WTC11 (cell line): ENCODE measurements at regions not wholly inside any gene's neighbourhood (a gene's known extent, or its start where the extent isn't known, plus 50 kb on each side); places are given as distances from the start of the nearest gene placed in this dataset.

Experiments used
- ATAC-seq: fragments of 200-7000 bp; cut with Tn5 transposase; 2 replicates; pipeline ENCODE4 v1.10.0; 2021; ENCODE audit warnings: mild to moderate bottlenecking, moderate library complexity
- CTCF ChIA-PET: fragments of 300-600 bp; sonication (Branson Sonifier 250); formaldehyde crosslinking; loops from one replicate; lab custom pipeline; 2021; ENCODE audit warnings: antibody characterized with exemption; lab: Charles Lee
- POLR2A ChIA-PET: fragments of 350-600 bp; sonication (Branson Sonifier 250); formaldehyde crosslinking; loops from one replicate; lab custom pipeline; 2021; ENCODE audit warnings: antibody characterized with exemption; lab: Charles Lee
- DNase-seq: peaks from one replicate; pipeline ENCODE4 v3.0.0; 2021; ENCODE audit warnings: low spot score
- H3K27ac Mint-ChIP-seq: 2 replicates; pipeline ENCODE4 v1.8.0; 2021; ENCODE audit warnings: mixed read lengths
- H3K27me3 Mint-ChIP-seq: 2 replicates; pipeline ENCODE4 v1.8.0; 2021; ENCODE audit warnings: low read depth, mild to moderate bottlenecking, moderate library complexity, mixed read lengths
- H3K36me3 Mint-ChIP-seq: 2 replicates; pipeline ENCODE4 v1.8.0; 2021; ENCODE audit warnings: mixed read lengths
- H3K4me1 Mint-ChIP-seq: 2 replicates; pipeline ENCODE4 v1.8.0; 2022; ENCODE audit warnings: mixed read lengths
- H3K4me3 Mint-ChIP-seq: 2 replicates; pipeline ENCODE4 v1.8.0; 2021; ENCODE audit warnings: mild to moderate bottlenecking, moderate library complexity, mixed read lengths
- H3K9me3 Mint-ChIP-seq: 2 replicates; pipeline ENCODE4 v1.8.0; 2021; ENCODE audit warnings: mixed read lengths
- ATF1 ChIP-seq: sonication (generic); formaldehyde crosslinking; IDR thresholded peaks from 2 replicates; pipeline ENCODE4 v1.8.1; 2023; ENCODE audit warnings: mild to moderate bottlenecking, moderate library complexity, missing genetic modification reagents
- EMX1 ChIP-seq: fragments of 250-450 bp; sonication (Bioruptor Pico); IDR thresholded peaks from 2 replicates; pipeline ENCODE4 v1.8.0; 2021; ENCODE audit warnings: mild to moderate bottlenecking
- MYBL2 ChIP-seq: sonication (generic); formaldehyde crosslinking; IDR thresholded peaks from 2 replicates; pipeline ENCODE4 v1.8.1; 2023; ENCODE audit warnings: mild to moderate bottlenecking, moderate library complexity, missing genetic modification reagents
- NFATC4 ChIP-seq: fragments of 250-450 bp; sonication (Bioruptor Pico); IDR thresholded peaks from 2 replicates; pipeline ENCODE4 v1.9.0; 2021; ENCODE audit warnings: mild to moderate bottlenecking
- NFE2L1 ChIP-seq: sonication (generic); formaldehyde crosslinking; IDR thresholded peaks from 2 replicates; pipeline ENCODE4 v1.8.1; 2023; ENCODE audit warnings: missing genetic modification reagents
- NFYB ChIP-seq: sonication (generic); formaldehyde crosslinking; conservative IDR thresholded peaks from 2 replicates; pipeline ENCODE4 v1.8.0; 2022; ENCODE audit warnings: low read depth, missing genetic modification reagents
- NR2C2 ChIP-seq: sonication (generic); formaldehyde crosslinking; IDR thresholded peaks from 2 replicates; pipeline ENCODE4 v1.8.0; 2022; ENCODE audit warnings: mild to moderate bottlenecking, missing genetic modification reagents
- SMAD3 ChIP-seq: sonication (generic); formaldehyde crosslinking; IDR thresholded peaks from 2 replicates; pipeline ENCODE4 v1.8.0; 2022; ENCODE audit warnings: missing genetic modification reagents, mild to moderate bottlenecking, borderline replicate concordance
- TCF7 ChIP-seq: sonication (generic); formaldehyde crosslinking; IDR thresholded peaks from 2 replicates; pipeline ENCODE4 v1.8.0; 2022; ENCODE audit warnings: mild to moderate bottlenecking, low read depth, missing genetic modification reagents, moderate library complexity
- ZNF232 ChIP-seq: sonication (generic); formaldehyde crosslinking; IDR thresholded peaks from 2 replicates; pipeline ENCODE4 v1.8.0; 2022; ENCODE audit warnings: mild to moderate bottlenecking, missing genetic modification reagents
- ZNF396 ChIP-seq: fragments of 250-450 bp; sonication (Bioruptor Pico); IDR thresholded peaks from 2 replicates; pipeline ENCODE4 v1.8.0; 2021; ENCODE audit warnings: mild to moderate bottlenecking, moderate library complexity, borderline replicate concordance
- TF ChIP-seq, protein P1 (sequence below): sonication (generic); formaldehyde crosslinking; IDR thresholded peaks from 2 replicates; pipeline ENCODE4 v1.8.1; 2023; ENCODE audit warnings: mild to moderate bottlenecking, missing genetic modification reagents, moderate library complexity
- TF ChIP-seq, protein P2 (sequence below): fragments of 250-450 bp; sonication (Bioruptor Pico); IDR thresholded peaks from 2 replicates; pipeline ENCODE4 v1.9.0; 2021; ENCODE audit warnings: moderate library complexity, mild to moderate bottlenecking, inconsistent platforms, borderline replicate concordance
- TF ChIP-seq, protein P3 (sequence below): sonication (generic); formaldehyde crosslinking; IDR thresholded peaks from 2 replicates; pipeline ENCODE4 v1.8.0; 2023; ENCODE audit warnings: missing genetic modification reagents
- TF ChIP-seq, protein P4 (sequence below): fragments of 250-450 bp; sonication (Bioruptor Pico); conservative IDR thresholded peaks from 2 replicates; pipeline ENCODE4 v1.9.0; 2021; ENCODE audit warnings: mild to moderate bottlenecking
- TF ChIP-seq, protein P5 (sequence below): fragments of 250-450 bp; sonication (Bioruptor Pico); IDR thresholded peaks from 2 replicates; pipeline ENCODE4 v2.1.2; 2022; ENCODE audit warnings: mild to moderate bottlenecking, moderate library complexity
- TF ChIP-seq, protein P6 (sequence below): sonication (generic); formaldehyde crosslinking; IDR thresholded peaks from 2 replicates; pipeline ENCODE4 v1.8.1; 2022; ENCODE audit warnings: low read depth, missing genetic modification reagents, borderline replicate concordance
- TF ChIP-seq, protein P7 (sequence below): sonication (generic); formaldehyde crosslinking; IDR thresholded peaks from 2 replicates; pipeline ENCODE4 v1.8.1; 2023; ENCODE audit warnings: mild to moderate bottlenecking, missing genetic modification reagents, moderate library complexity
- TF ChIP-seq, protein P8 (sequence below): sonication (generic); formaldehyde crosslinking; conservative IDR thresholded peaks from 2 replicates; pipeline ENCODE4 v1.8.1; 2023; ENCODE audit warnings: mild to moderate bottlenecking, low read depth, missing genetic modification reagents, moderate library complexity
- TF ChIP-seq, protein P9 (sequence below): sonication (generic); formaldehyde crosslinking; IDR thresholded peaks from 2 replicates; pipeline ENCODE4 v1.8.1; 2022; ENCODE audit warnings: mild to moderate bottlenecking, missing genetic modification reagents, moderate library complexity, borderline replicate concordance

DNA sequence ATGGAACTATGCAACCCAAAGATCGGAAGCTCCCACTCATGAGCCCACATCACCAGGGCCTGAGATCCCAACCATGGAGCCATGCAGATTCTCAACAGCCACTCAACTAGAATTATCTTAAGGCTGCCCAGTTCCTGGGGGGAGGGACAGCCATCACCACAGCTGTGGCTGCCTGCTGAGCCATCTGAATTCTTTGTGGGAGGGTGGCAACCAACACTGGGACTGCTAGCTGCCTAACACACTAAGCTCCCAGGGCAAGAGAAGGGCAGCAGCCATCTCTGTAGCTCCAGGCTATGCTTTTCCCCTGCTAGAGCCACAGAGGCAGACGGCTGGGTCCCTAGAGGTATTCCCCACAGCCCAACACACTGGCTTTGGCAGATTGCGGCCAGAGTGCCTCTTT is 251.3 kb upstream of the GRAMD2B start:
- Mint-ChIP-seq H3K36me3 (peaks cover 13% of the 10 kb centered on the region), H3K9me3 (peaks cover 30% of the 10 kb centered on the region), H3K27me3 (peaks cover 3% of the 10 kb centered on the region; the same call in 1 of the 2 replicates), H3K27ac (no peak overlapping the region), H3K4me1 (no peaks in the 10 kb centered on the region)
- CTCF ChIA-PET = no interaction called here
- DNase-seq = no peak
- peak; percentile 39 for ATAC-seq
- no peak for TF ChIP-seq TCF7 (CRISPR knock-in tag)
- TF ChIP-seq ATF1 (CRISPR knock-in tag) = no peak
- TF ChIP-seq ZNF396 = no peak
- no peak for TF ChIP-seq NR2C2
- TF ChIP-seq, protein P1, sequence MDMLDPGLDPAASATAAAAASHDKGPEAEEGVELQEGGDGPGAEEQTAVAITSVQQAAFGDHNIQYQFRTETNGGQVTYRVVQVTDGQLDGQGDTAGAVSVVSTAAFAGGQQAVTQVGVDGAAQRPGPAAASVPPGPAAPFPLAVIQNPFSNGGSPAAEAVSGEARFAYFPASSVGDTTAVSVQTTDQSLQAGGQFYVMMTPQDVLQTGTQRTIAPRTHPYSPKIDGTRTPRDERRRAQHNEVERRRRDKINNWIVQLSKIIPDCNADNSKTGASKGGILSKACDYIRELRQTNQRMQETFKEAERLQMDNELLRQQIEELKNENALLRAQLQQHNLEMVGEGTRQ (CRISPR knock-in tag) = no peak
- no peak for TF ChIP-seq ZNF232
- TF ChIP-seq, protein P2, sequence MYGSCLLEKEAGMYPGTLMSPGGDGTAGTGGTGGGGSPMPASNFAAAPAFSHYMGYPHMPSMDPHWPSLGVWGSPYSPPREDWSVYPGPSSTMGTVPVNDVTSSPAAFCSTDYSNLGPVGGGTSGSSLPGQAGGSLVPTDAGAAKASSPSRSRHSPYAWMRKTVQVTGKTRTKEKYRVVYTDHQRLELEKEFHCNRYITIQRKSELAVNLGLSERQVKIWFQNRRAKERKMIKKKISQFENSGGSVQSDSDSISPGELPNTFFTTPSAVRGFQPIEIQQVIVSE (CRISPR knock-in tag) = no peak
- TF ChIP-seq EMX1 (CRISPR knock-in tag) = no peak
- TF ChIP-seq, protein P3, sequence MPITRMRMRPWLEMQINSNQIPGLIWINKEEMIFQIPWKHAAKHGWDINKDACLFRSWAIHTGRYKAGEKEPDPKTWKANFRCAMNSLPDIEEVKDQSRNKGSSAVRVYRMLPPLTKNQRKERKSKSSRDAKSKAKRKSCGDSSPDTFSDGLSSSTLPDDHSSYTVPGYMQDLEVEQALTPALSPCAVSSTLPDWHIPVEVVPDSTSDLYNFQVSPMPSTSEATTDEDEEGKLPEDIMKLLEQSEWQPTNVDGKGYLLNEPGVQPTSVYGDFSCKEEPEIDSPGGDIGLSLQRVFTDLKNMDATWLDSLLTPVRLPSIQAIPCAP (CRISPR knock-in tag) = no peak
- TF ChIP-seq, all 79 proteins: peak for 0
- H3K4me3 Mint-ChIP-seq = no peak overlapping the region
- POLR2A ChIA-PET = no interaction called here

DNA sequence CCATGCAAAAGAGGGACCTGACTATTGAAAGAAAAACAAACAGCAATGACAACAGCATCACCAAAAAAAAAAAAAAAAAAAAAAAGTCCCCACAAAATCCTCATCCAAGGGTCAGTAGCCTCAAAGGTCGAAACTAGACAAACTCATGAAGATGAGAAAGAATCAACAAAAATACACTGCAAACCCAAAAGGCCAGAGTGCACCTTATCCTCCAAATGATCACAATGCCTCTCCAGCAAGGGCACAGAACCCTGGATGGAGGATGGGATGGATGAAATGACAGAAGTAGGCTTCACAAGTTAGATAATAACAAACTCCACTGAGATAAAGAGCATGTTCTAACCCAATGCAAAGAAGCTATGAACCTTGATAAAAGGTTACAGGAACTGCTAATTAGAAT is 250.4 kb upstream of the GRAMD2B start:
- Mint-ChIP-seq H3K36me3 (peaks cover 8% of the 10 kb centered on the region; the same call in 1 of the 2 replicates), H3K9me3 (peaks cover 23% of the 10 kb centered on the region), H3K27me3 (peaks cover 3% of the 10 kb centered on the region; the same call in 1 of the 2 replicates), H3K27ac (no peak overlapping the region), H3K4me3 (no peak overlapping the region), H3K4me1 (no peaks in the 10 kb centered on the region)
- DNase-seq (no peak), ATAC-seq (no peak)
- ChIA-PET POLR2A (no interaction called here), CTCF (no interaction called here)
- TF ChIP-seq, protein P4, sequence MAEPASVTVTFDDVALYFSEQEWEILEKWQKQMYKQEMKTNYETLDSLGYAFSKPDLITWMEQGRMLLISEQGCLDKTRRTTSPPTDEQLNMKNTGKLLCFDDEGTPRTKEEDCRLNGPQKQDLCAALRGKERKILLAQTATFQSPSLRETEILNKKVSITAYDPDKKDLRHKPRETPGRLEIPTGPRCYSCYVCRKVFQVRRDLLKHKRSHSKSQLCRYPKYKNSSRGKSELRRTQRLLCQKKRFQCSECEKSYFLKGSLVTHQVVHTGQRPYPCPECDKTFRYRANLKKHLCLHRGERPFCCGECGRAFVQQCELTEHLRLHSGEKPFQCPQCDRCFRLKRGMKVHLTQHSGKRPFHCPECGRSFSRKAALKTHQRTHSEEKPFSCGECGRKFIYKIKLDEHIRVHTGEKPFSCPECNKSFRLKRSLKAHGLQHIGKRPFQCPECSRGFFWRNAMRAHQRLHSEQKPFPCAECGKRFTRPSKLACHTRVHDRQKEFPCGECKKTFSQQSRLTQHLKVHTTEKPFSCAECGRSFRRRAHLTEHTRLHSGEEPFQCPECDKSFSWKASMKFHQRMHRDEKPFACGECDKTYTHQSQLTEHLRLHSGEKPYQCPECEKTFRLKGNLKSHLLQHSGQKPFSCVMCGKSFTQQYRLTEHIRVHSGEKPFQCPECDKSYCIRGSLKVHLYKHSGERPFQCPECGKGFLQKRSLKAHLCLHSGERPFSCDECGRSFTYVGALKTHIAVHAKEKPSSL (CRISPR knock-in tag) = no peak
- TF ChIP-seq, protein P5, sequence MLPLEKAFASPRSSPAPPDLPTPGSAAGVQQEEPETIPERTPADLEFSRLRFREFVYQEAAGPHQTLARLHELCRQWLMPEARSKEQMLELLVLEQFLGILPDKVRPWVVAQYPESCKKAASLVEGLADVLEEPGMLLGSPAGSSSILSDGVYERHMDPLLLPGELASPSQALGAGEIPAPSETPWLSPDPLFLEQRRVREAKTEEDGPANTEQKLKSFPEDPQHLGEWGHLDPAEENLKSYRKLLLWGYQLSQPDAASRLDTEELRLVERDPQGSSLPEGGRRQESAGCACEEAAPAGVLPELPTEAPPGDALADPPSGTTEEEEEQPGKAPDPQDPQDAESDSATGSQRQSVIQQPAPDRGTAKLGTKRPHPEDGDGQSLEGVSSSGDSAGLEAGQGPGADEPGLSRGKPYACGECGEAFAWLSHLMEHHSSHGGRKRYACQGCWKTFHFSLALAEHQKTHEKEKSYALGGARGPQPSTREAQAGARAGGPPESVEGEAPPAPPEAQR (CRISPR knock-in tag) = no peak
- TF ChIP-seq, protein P6, sequence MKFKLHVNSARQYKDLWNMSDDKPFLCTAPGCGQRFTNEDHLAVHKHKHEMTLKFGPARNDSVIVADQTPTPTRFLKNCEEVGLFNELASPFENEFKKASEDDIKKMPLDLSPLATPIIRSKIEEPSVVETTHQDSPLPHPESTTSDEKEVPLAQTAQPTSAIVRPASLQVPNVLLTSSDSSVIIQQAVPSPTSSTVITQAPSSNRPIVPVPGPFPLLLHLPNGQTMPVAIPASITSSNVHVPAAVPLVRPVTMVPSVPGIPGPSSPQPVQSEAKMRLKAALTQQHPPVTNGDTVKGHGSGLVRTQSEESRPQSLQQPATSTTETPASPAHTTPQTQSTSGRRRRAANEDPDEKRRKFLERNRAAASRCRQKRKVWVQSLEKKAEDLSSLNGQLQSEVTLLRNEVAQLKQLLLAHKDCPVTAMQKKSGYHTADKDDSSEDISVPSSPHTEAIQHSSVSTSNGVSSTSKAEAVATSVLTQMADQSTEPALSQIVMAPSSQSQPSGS (CRISPR knock-in tag) = no peak
- TF ChIP-seq NFE2L1 (CRISPR knock-in tag) (no peak), NFYB (no peak)
- TF ChIP-seq, protein P7, sequence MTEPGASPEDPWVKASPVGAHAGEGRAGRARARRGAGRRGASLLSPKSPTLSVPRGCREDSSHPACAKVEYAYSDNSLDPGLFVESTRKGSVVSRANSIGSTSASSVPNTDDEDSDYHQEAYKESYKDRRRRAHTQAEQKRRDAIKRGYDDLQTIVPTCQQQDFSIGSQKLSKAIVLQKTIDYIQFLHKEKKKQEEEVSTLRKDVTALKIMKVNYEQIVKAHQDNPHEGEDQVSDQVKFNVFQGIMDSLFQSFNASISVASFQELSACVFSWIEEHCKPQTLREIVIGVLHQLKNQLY (CRISPR knock-in tag) = no peak

DNA sequence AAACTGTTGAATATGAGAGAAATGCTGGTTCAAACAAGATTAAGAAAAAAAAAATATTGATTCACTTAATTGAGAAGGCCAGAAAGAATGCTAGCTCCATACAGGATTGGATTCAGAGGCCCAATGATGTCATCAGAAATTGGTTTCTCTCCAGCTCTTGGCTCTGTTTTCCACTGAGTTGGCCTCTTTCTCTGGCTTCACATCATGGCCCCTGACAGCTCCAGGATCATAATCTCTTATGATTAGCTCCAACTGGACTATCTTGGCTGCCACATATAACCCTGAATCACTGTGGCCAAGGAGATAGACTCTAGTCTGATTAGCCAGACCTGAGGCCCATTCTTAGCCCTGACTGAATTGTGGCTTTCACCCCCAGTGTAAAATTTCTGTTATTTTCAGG is 244.7 kb upstream of the GRAMD2B start:
- DNase-seq (no peak), ATAC-seq (no peak)
- POLR2A ChIA-PET = no interaction called here
- Mint-ChIP-seq H3K9me3 (peaks cover 17% of the 10 kb centered on the region), H3K27ac (no peak overlapping the region), H3K27me3 (peaks cover 3% of the 10 kb centered on the region; the same call in 1 of the 2 replicates), H3K4me1 (no peaks in the 10 kb centered on the region), H3K4me3 (no peak overlapping the region), H3K36me3 (no peaks in the 10 kb centered on the region)
- CTCF ChIA-PET = no interaction called here
- TF ChIP-seq SMAD3 (CRISPR knock-in tag) (no peak), MYBL2 (CRISPR knock-in tag) (no peak), NFATC4 (no peak)
- TF ChIP-seq, protein P2 (CRISPR knock-in tag) = no peak
- TF ChIP-seq, protein P8, sequence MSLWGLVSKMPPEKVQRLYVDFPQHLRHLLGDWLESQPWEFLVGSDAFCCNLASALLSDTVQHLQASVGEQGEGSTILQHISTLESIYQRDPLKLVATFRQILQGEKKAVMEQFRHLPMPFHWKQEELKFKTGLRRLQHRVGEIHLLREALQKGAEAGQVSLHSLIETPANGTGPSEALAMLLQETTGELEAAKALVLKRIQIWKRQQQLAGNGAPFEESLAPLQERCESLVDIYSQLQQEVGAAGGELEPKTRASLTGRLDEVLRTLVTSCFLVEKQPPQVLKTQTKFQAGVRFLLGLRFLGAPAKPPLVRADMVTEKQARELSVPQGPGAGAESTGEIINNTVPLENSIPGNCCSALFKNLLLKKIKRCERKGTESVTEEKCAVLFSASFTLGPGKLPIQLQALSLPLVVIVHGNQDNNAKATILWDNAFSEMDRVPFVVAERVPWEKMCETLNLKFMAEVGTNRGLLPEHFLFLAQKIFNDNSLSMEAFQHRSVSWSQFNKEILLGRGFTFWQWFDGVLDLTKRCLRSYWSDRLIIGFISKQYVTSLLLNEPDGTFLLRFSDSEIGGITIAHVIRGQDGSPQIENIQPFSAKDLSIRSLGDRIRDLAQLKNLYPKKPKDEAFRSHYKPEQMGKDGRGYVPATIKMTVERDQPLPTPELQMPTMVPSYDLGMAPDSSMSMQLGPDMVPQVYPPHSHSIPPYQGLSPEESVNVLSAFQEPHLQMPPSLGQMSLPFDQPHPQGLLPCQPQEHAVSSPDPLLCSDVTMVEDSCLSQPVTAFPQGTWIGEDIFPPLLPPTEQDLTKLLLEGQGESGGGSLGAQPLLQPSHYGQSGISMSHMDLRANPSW (CRISPR knock-in tag) = no peak
- TF ChIP-seq, protein P9, sequence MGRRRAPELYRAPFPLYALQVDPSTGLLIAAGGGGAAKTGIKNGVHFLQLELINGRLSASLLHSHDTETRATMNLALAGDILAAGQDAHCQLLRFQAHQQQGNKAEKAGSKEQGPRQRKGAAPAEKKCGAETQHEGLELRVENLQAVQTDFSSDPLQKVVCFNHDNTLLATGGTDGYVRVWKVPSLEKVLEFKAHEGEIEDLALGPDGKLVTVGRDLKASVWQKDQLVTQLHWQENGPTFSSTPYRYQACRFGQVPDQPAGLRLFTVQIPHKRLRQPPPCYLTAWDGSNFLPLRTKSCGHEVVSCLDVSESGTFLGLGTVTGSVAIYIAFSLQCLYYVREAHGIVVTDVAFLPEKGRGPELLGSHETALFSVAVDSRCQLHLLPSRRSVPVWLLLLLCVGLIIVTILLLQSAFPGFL (CRISPR knock-in tag) = no peak
